ENCODE measurements at regions not wholly inside any gene's neighbourhood (a gene's known extent, or its start where the extent isn't known, plus 50 kb on each side); places are given as distances from the start of the nearest gene placed in this dataset.
"Not testable (repeated sequence)": the region's sequence is repeated elsewhere in the genome, so short reads cannot be mapped to it uniquely, and the experiment has no call there.

- DNase-seq (ENCODE audit: low spot score) = no peak
Measured at GRCh38 chr2:123359636-123360035, 665.5 kb upstream of the CNTNAP5 start.

GRCh38 chr2:123362671-123363440, 662.2 kb upstream of the CNTNAP5 start:
- no peak for DNase-seq (ENCODE audit: low spot score)

- DNase-seq (ENCODE audit: low spot score) = no peak
Measured at GRCh38 chr2:123363826-123364225, 661.3 kb upstream of the CNTNAP5 start.

- DNase-seq (ENCODE audit: low spot score) = no peak
Measured at GRCh38 chr2:123364243-123364896, 660.7 kb upstream of the CNTNAP5 start.

GRCh38 chr2:123366239-123366837, 658.7 kb upstream of the CNTNAP5 start:
- no peak for DNase-seq (ENCODE audit: low spot score)

GRCh38 chr2:123370186-123370585, 654.9 kb upstream of the CNTNAP5 start:
- no peak for DNase-seq (ENCODE audit: low spot score)

- DNase-seq (ENCODE audit: low spot score) = no peak
Measured at GRCh38 chr2:123371535-123371934, 653.6 kb upstream of the CNTNAP5 start.

- peak; percentile 5 for DNase-seq (ENCODE audit: low spot score)
Measured at GRCh38 chr2:123380370-123380935, 644.6 kb upstream of the CNTNAP5 start.

- DNase-seq (ENCODE audit: low spot score) = no peak
Measured at GRCh38 chr2:123415678-123416077, 609.4 kb upstream of the CNTNAP5 start.

GRCh38 chr2:123419976-123420375, 605.1 kb upstream of the CNTNAP5 start:
- DNase-seq (ENCODE audit: low spot score) = no peak

- DNase-seq (ENCODE audit: low spot score) = no peak
Measured at GRCh38 chr2:123434546-123435395, 590.3 kb upstream of the CNTNAP5 start.

- DNase-seq (ENCODE audit: low spot score) = no peak
Measured at GRCh38 chr2:123438251-123438650, 586.8 kb upstream of the CNTNAP5 start.

GRCh38 chr2:123438675-123439074, 586.4 kb upstream of the CNTNAP5 start:
- peak; percentile 10 for DNase-seq (ENCODE audit: low spot score)

GRCh38 chr2:123448801-123449200, 576.3 kb upstream of the CNTNAP5 start:
- no peak for DNase-seq (ENCODE audit: low spot score)

GRCh38 chr2:123451542-123451941, 573.5 kb upstream of the CNTNAP5 start:
- DNase-seq (ENCODE audit: low spot score) = no peak

GRCh38 chr2:123453046-123453700, 571.9 kb upstream of the CNTNAP5 start:
- DNase-seq (ENCODE audit: low spot score) = no peak

GRCh38 chr2:123453772-123454171, 571.3 kb upstream of the CNTNAP5 start:
- no peak for DNase-seq (ENCODE audit: low spot score)

- DNase-seq (ENCODE audit: low spot score) = not testable (repeated sequence)
Measured at GRCh38 chr2:123455234-123455633, 569.9 kb upstream of the CNTNAP5 start.

- DNase-seq (ENCODE audit: low spot score) = no peak
Measured at GRCh38 chr2:123456416-123456815, 568.7 kb upstream of the CNTNAP5 start.

- no peak for DNase-seq (ENCODE audit: low spot score)
Measured at GRCh38 chr2:123463886-123464285, 561.2 kb upstream of the CNTNAP5 start.

- DNase-seq (ENCODE audit: low spot score) = no peak
Measured at GRCh38 chr2:123468071-123468470, 557.0 kb upstream of the CNTNAP5 start.

Measured in globus pallidus (tissue), 1 donor.